T follicular helper cell (primary cell): ENCODE measurements at regions not wholly inside any gene's neighbourhood (a gene's known extent, or its start where the extent isn't known, plus 50 kb on each side); places are given as distances from the start of the nearest gene placed in this dataset.
"Not testable (repeated sequence)": the region's sequence is repeated elsewhere in the genome, so short reads cannot be mapped to it uniquely, and the experiment has no call there.

Experiments used
- DNase-seq: peaks from one replicate; pipeline ENCODE4 v3.0.0-alpha.2; 2020; ENCODE audit warnings: low read depth

DNA sequence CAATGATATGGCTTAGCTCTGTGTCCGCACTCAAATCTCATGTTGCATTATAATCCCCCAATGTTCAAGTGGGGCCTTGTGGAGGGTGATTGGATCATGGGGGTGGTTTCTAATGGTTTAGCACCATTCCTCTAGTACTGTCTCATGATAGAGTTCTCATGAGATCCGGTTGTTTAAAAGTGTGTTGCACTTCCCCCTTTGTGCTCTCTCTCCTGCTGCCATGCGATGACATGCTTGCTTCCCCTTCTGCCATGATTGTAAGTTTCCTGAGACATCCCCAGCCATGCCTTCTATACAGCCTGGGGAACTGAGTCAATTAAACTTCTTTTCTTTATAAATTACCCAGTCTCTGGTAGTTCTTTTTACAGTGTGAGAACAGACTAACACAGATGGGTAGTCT lies 427.1 kb downstream of the CHSY3 start:
- no peak for DNase-seq

- DNase-seq = no peak
Observed at GRCh38 chr5:130324953-130325671, 420.8 kb downstream of the CHSY3 start.

DNA sequence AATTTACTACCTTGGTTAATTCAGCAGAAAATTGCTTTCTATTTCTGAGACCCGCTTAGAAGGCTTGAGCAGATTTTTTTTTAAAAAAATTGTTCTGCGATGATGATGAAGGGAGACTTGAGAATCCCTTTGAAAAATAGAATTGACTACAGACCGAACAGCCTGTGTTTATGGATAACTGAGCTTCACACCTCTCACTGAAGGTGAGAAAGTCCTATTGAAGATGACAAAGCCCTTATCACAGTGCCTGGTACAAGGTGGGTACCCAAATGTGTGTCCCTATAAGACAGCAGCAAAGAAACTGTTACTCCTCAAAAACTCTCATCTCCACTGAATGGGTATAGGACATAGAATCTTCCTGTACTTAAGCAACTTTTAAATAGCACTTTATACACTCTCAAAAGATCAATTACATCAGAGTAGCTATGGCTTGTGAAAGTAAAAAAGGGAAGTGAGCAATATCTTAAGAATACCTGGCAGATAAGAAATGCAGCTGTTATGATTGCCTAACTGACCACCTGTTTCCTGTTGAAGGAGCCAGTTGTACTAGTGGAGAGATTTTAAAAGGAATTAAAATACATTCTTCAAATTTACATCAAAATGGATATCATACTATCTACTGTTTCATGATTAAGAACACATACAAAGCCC lies 419.7 kb downstream of the CHSY3 start:
- DNase-seq = no peak

- DNase-seq = no peak
Observed at GRCh38 chr5:130321931-130322330, 417.7 kb downstream of the CHSY3 start.

DNA sequence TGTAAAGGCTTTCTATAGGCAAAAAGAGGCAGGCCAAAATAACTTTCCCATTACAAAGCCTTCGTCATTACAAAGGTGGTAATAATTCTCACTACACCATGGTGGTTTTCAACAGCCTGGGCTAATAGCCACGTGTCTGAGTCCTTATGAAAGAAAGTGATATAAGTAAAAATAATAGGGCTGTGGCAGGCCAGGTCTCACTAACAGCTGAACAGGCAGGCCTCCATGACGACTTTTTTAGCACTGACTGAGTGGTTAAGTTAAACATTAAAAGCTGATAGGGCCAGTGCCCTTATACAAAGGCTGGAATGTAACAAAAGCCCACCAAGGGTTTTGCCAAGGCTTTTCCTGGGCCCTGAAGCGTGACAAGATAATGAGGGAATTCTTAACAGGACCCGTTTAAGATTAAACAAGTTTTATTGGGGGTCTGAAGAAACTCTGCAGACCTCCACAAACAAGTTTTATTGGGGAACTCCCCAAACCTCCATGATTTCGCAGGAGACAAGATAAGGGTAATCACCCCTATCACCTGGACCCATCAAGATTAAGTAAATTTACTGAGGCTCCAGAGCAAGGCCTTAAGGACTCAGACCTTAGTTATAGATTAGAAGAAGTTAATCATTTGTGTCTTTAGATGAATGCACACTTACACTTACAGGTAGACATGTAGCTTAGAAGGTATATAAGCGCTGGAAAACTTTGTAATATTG lies 412.9 kb downstream of the CHSY3 start:
- DNase-seq = no peak

- DNase-seq = no peak
Observed at GRCh38 chr5:130295235-130295634, 391.0 kb downstream of the CHSY3 start.

- not testable (repeated sequence) for DNase-seq
Observed at GRCh38 chr5:130294798-130295197, 390.5 kb downstream of the CHSY3 start.

- DNase-seq = no peak
Observed at GRCh38 chr5:130290219-130290618, 386.0 kb downstream of the CHSY3 start.

DNA sequence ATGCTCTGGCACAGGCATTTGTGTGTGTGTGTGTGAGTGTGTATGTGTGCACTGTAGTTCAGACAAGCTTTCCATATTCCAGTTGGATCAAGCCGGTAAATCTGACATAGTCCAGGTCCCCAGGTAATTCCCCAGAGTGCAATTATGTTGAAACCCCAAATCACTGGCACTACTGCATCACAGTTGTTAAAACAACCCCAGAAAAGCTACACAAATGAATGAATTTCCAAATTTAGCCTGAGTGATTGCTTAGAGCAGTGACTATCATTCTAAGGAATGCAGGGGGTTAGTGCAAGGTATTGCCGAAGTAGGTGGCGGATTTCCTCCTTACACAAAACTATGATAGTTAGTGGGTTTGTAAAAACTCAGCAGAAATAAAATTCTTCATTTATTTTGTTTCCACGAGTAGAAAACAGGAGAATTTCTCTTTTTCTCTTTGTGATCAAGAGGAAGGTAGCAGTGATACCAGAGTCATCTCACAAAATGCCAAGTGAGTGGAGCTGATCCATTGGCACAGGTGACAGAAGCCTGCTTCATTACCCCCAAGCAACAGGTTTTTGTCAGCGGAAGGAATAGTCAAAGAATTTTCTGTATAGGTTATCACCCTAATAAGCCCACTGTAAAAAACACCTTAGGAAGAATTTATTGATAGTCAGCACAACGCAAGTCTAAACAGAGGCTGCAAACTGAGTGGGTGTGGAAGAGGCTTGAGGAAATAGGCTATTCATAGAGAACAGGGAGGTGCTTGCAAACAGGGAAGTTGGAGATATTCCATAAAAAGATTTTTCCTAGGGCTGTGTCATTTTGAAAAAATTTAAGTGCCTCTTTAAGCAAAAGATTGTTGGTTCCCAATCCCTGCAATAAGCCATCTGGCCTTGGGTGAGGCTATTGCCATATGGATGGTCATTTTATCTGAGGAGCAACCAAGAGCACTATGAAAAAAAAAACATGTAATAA lies 385.1 kb downstream of the CHSY3 start:
- no peak for DNase-seq

DNA sequence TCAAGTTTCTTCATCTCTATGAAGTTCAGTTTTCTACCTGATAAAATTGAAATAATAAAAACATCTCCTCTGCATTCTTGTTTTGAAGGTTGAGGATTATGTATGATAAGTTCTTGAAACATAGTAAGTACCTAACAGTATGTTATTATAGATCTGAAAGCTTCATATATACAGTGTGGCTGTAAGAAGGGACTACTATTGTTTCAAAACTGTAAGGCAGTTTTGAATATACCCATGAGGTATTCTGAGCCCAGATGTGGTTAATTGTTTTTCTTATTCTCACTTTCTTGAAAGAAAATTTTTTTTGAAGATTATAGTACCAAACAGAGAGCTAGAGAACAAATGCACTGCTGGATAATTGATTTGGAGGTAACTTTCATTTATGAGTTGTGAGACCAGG lies 383.2 kb downstream of the CHSY3 start:
- DNase-seq = no peak

GRCh38 chr5:130286971-130287370 lies 382.7 kb downstream of the CHSY3 start:
- DNase-seq = no peak

DNA sequence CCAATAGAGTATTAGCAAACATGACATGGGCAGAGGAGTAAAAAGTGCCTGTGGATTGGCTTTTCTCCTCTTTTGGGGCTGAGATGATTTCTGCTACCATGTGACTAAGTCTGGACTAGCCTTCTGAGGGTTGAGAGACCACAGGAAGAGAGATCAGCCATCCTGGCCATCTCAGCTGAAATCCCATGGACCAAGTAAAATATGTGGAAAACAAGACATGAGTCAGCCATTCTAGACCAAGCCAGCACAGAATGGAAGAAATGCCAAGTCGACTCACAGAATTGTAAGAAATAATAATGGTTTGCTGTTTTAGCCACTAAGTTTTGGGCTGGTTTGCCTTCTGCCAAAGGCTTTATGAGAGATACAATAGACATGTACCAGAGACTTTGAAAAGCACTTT lies 377.8 kb downstream of the CHSY3 start:
- no peak for DNase-seq

GRCh38 chr5:130280528-130281217 lies 376.4 kb downstream of the CHSY3 start:
- no peak for DNase-seq

DNA sequence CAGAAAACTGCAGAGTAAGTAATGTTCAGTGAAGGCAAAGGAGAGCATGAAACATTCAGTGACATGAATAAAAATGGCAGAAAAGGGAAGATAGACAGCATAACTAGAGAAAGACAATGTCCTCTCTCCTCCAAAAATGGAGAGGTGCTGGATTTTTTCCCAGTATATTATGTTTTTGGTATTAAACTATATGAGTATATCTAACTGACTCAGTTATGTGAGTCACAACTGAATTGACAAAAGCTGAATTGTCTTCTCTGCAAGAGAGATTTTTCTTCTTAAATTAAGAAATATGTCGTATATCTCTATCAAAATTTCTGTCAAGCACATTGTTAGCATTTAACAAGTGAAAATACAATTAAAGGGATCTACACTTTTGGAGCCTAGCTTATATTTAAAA lies 375.1 kb downstream of the CHSY3 start:
- DNase-seq = no peak

DNA sequence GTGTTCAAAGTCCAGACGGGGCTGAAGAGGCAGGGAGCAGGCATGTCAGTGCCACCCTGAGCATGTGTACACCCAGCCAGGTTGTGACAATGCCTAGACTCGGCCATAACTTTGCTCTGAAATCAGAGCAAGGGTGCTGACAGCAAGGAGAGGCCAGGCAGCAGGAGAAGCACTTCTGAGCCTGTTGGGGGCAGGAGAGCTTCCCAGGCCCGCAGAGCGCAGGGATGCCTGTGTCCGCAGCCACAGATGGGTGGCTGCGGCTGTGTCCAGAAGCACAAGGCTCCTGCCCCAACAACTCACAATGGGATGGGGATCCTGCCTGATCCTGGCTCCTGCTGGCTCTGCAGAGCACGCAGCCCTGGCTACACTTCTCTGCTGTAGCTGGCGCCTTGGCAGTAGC lies 373.9 kb downstream of the CHSY3 start:
- no peak for DNase-seq

GRCh38 chr5:130277522-130277921 lies 373.3 kb downstream of the CHSY3 start:
- no peak for DNase-seq

DNA sequence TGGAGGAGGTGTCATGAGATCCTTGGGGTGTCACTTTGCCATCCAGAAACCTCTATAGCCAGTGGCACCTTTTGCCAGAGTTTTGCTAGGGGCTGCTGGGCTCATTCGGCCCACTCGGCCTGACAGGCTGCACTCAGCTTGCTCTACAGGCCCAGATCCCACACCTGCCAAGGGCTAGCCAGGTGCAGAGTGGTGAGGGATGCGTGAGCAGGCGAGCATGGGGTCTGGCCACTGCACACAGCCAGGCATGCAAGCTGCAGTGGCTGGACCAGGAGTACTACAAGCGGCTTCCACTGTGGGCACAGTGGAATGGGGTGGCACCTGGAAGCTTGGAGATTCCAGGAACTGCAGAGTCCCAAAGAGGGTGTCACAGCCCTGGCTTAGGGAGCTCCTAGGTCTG lies 372.7 kb downstream of the CHSY3 start:
- no peak for DNase-seq

GRCh38 chr5:130272837-130273236 lies 368.6 kb downstream of the CHSY3 start:
- DNase-seq = no peak

- DNase-seq = no peak
Observed at GRCh38 chr5:130270786-130271185, 366.5 kb downstream of the CHSY3 start.

- DNase-seq = no peak
Observed at GRCh38 chr5:130268489-130268888, 364.2 kb downstream of the CHSY3 start.

- DNase-seq = no peak
Observed at GRCh38 chr5:130267926-130268325, 363.7 kb downstream of the CHSY3 start.
